Ovary (tissue), 7 donors: ENCODE measurements at regions not wholly inside any gene's neighbourhood (a gene's known extent, or its start where the extent isn't known, plus 50 kb on each side); places are given as distances from the start of the nearest gene placed in this dataset.
A peak's percentile ranks its signal among the peaks of the same experiment; 100 is the strongest.

ENCODE experiments used
- DNase-seq, 5 donors: peaks; one replicate each; pipeline ENCODE4 v3.0.0-alpha.2; 2019 to 2020
- H3K27ac ChIP-seq, 2 donors: fragments of 200-600 bp; one replicate each; pipeline versions ENCODE4 v1.5.1 to v1.8.0; 2019 to 2022
- H3K27me3 ChIP-seq: fragments of 200-600 bp; one replicate; pipeline ENCODE4 v1.8.0; 2022
- H3K36me3 ChIP-seq: fragments of 200-600 bp; sonication (generic); one replicate; pipeline ENCODE4 v1.5.1; 2019
- H3K4me1 ChIP-seq: one replicate; pipeline ENCODE4 v1.8.1; 2013; ENCODE audit warnings: mild to moderate bottlenecking, moderate library complexity; ENCODE audit not compliant: insufficient read depth
- H3K4me3 ChIP-seq: fragments of 200-600 bp; sonication (generic); one replicate; pipeline ENCODE4 v1.5.1; 2017
- H3K9me3 ChIP-seq, 2 donors: fragments of 200-600 bp in 1 of 2; sonication (generic) in 1 of 2; one replicate each; pipeline versions ENCODE4 v1.5.1 to v1.8.1; 2013 to 2019; ENCODE audit warnings: mild to moderate bottlenecking in 1 of 2, moderate library complexity in 1 of 2
- CTCF ChIP-seq, 3 donors: fragments of 450-650 bp in 2 of 3; fragments of 200-600 bp in 1 of 3; IDR thresholded peaks; one replicate each; pipeline versions ENCODE4 v1.5.1 to v1.8.0; 2016 to 2022; ENCODE audit warnings: antibody characterized with exemption in 3 of 3, mild to moderate bottlenecking in 1 of 3
- EP300 ChIP-seq: sonication (generic); formaldehyde crosslinking; IDR thresholded peaks from one replicate; pipeline ENCODE4 v1.6.1; 2017; ENCODE audit warnings: antibody characterized with exemption
- POLR2A ChIP-seq: fragments of 450-650 bp; IDR thresholded peaks from one replicate; pipeline ENCODE4 v1.6.1; 2017; ENCODE audit warnings: antibody characterized with exemption, mild to moderate bottlenecking, moderate library complexity
- WGBS, 3 donors: extraction: QIAGEN DNeasy Blood & Tissue Kit in 1 of 3; methylation state at CpG; one replicate each; pipeline versions ENCODE4 v1.1.5 to v1.1.7; 2013 to 2017; 5-methylcytosine and 5-hydroxymethylcytosine counted together
- intact Hi-C, 4 donors: fragments of 100-400 bp; cut with DNase I; formaldehyde crosslinking; loops; one replicate each; pipeline versions ENCODE4 v1.11.0 to v1.15.1; 2022 to 2023
- donor health status: DM: no; HTN: no; CAD: no; lungs with moderate emphysema.
- donor health status: DM: no; HTN: no; CAD: no.
- donor health status: Bipolar disorder and iron deficiency.
- donor health status: DM: no; HTN: no; CAD: no.
- donor health status: DM: yes; HTN: yes; CAD: no.

GRCh38 chr3:106328224-106328623, 459.4 kb upstream of the CBLB start:
- DNase-seq = no peak
- 92 to 96% (median 95%) methylated on average over 2 of the region's 2 CpGs for WGBS, 3 donors
- intact Hi-C loops = no loop called here

GRCh38 chr3:106329521-106329920, 460.7 kb upstream of the CBLB start:
- TF ChIP-seq POLR2A (no peak), CTCF (IDR thresholded peaks at IDR 0.05) (no peak), EP300 (no peak)

More at GRCh38 chr3:106328224-106328623, 459.4 kb upstream of the CBLB start:
- H3K27me3 ChIP-seq = no peaks in the 10 kb centered on the region
- peaks cover 0 to 3% of the 10 kb centered on the region in 2 donors for H3K9me3 ChIP-seq
- no peak overlapping the region for H3K27ac ChIP-seq
- H3K4me1 ChIP-seq = no peaks in the 10 kb centered on the region
- no peak overlapping the region for H3K4me3 ChIP-seq
- H3K36me3 ChIP-seq = no peaks in the 10 kb centered on the region
- no peak for TF ChIP-seq CTCF (IDR thresholded peaks at IDR 0.05)
- no peak for TF ChIP-seq EP300
- TF ChIP-seq POLR2A = no peak

GRCh38 chr3:106331636-106332035, 462.8 kb upstream of the CBLB start:
- TF ChIP-seq CTCF (IDR thresholded peaks at IDR 0.05) (no peak), EP300 (no peak), POLR2A (no peak)
- no peak for DNase-seq
- Histone ChIP-seq H3K27me3 (no peaks in the 10 kb centered on the region), H3K36me3 (no peaks in the 10 kb centered on the region), H3K9me3 (no peaks in the 10 kb centered on the region), H3K4me1 (no peaks in the 10 kb centered on the region), H3K27ac (no peak overlapping the region), H3K4me3 (no peak overlapping the region)
- intact Hi-C loops = no loop called here

More at GRCh38 chr3:106329521-106329920, 460.7 kb upstream of the CBLB start:
- peak overlapping the region in 1 of 2 donors; percentile 14 for H3K27ac ChIP-seq
- H3K9me3 ChIP-seq = peaks cover 0 to under 1% of the 10 kb centered on the region in 2 donors
- no peak for DNase-seq
- intact Hi-C loops = no loop called here
- H3K27me3 ChIP-seq = no peaks in the 10 kb centered on the region
- H3K4me3 ChIP-seq = no peak overlapping the region
- H3K4me1 ChIP-seq = no peaks in the 10 kb centered on the region
- WGBS, 3 donors = 16 to 26% (median 21%) methylated on average over 3 of the region's 3 CpGs
- H3K36me3 ChIP-seq = no peaks in the 10 kb centered on the region

GRCh38 chr3:106332129-106332528, 463.3 kb upstream of the CBLB start:
- intact Hi-C loops = no loop called here
- DNase-seq = no peak
- no peaks in the 10 kb centered on the region for H3K36me3 ChIP-seq
- no peaks in the 10 kb centered on the region for H3K9me3 ChIP-seq
- no peak overlapping the region for H3K27ac ChIP-seq
- TF ChIP-seq POLR2A (no peak), CTCF (IDR thresholded peaks at IDR 0.05) (no peak), EP300 (no peak)
- H3K27me3 ChIP-seq = no peaks in the 10 kb centered on the region
- H3K4me1 ChIP-seq = no peaks in the 10 kb centered on the region
- 92 to 98% (median 96%) methylated on average over 1 of the region's 1 CpG for WGBS, 3 donors
- H3K4me3 ChIP-seq = no peak overlapping the region

- no peak for DNase-seq
- Histone ChIP-seq H3K4me1 (no peaks in the 10 kb centered on the region), H3K27me3 (no peaks in the 10 kb centered on the region), H3K27ac (no peak overlapping the region), H3K9me3 (no peaks in the 10 kb centered on the region), H3K36me3 (no peaks in the 10 kb centered on the region), H3K4me3 (no peak overlapping the region)
- 95 to 97% (median 95%) methylated on average over 2 of the region's 2 CpGs for WGBS, 3 donors
- intact Hi-C loops = no loop called here
- TF ChIP-seq POLR2A = no peak
- TF ChIP-seq CTCF (IDR thresholded peaks at IDR 0.05) = no peak
- no peak for TF ChIP-seq EP300
Observed at GRCh38 chr3:106332884-106333283, 464.1 kb upstream of the CBLB start.
